ENCODE measurements at regions not wholly inside any gene's neighbourhood (a gene's known extent, or its start where the extent isn't known, plus 50 kb on each side); places are given as distances from the start of the nearest gene placed in this dataset.

- Histone ChIP-seq H3K79me2 (ENCODE audit: control insufficient read depth, insufficient read depth, low read length, unreplicated experiment) (no peaks in the 10 kb centered on the region), H3K36me3 (ENCODE audit: insufficient read depth, low read length) (no peaks in the 10 kb centered on the region), H3K4me3 (ENCODE audit: low read depth, low read length) (no peak overlapping the region), H3K27me3 (ENCODE audit: insufficient read depth, low read length) (no peaks in the 10 kb centered on the region), H2AFZ (ENCODE audit: low read length, unreplicated experiment) (no peak overlapping the region), H3K4me1 (ENCODE audit: control insufficient read depth, insufficient read depth, low read length, unreplicated experiment) (no peaks in the 10 kb centered on the region), H3K27ac (ENCODE audit: low read depth, low read length) (no peak overlapping the region)
Observed at GRCh38 chr7:124366118-124366517, 333.3 kb upstream of the TMEM229A start.

- Histone ChIP-seq H3K4me1 (ENCODE audit: control insufficient read depth, insufficient read depth, low read length, unreplicated experiment) (no peaks in the 10 kb centered on the region), H3K36me3 (ENCODE audit: insufficient read depth, low read length) (no peaks in the 10 kb centered on the region), H3K27me3 (ENCODE audit: insufficient read depth, low read length) (no peaks in the 10 kb centered on the region), H3K4me3 (ENCODE audit: low read depth, low read length) (no peak overlapping the region), H3K79me2 (ENCODE audit: control insufficient read depth, insufficient read depth, low read length, unreplicated experiment) (no peaks in the 10 kb centered on the region), H3K27ac (ENCODE audit: low read depth, low read length) (no peak overlapping the region), H2AFZ (ENCODE audit: low read length, unreplicated experiment) (no peak overlapping the region)
Observed at GRCh38 chr7:124364283-124364682, 331.4 kb upstream of the TMEM229A start.

GRCh38 chr7:124354201-124354600 is 321.3 kb upstream of the TMEM229A start:
- H3K79me2 ChIP-seq (ENCODE audit: control insufficient read depth, insufficient read depth, low read length, unreplicated experiment), result no peaks in the 10 kb centered on the region
- H3K4me3 ChIP-seq (ENCODE audit: low read depth, low read length), result no peak overlapping the region
- no peaks in the 10 kb centered on the region for H3K36me3 ChIP-seq (ENCODE audit: insufficient read depth, low read length)
- no peak overlapping the region for H3K27ac ChIP-seq (ENCODE audit: low read depth, low read length)
- H2AFZ ChIP-seq (ENCODE audit: low read length, unreplicated experiment), result no peak overlapping the region
- no peaks in the 10 kb centered on the region for H3K4me1 ChIP-seq (ENCODE audit: control insufficient read depth, insufficient read depth, low read length, unreplicated experiment)
- no peaks in the 10 kb centered on the region for H3K27me3 ChIP-seq (ENCODE audit: insufficient read depth, low read length)

GRCh38 chr7:124351950-124352349 is 319.1 kb upstream of the TMEM229A start:
- H3K79me2 ChIP-seq (ENCODE audit: control insufficient read depth, insufficient read depth, low read length, unreplicated experiment), result no peaks in the 10 kb centered on the region
- H3K4me3 ChIP-seq (ENCODE audit: low read depth, low read length), result no peak overlapping the region
- H3K27ac ChIP-seq (ENCODE audit: low read depth, low read length), result no peak overlapping the region
- H3K36me3 ChIP-seq (ENCODE audit: insufficient read depth, low read length), result no peaks in the 10 kb centered on the region
- H3K4me1 ChIP-seq (ENCODE audit: control insufficient read depth, insufficient read depth, low read length, unreplicated experiment), result no peaks in the 10 kb centered on the region
- no peaks in the 10 kb centered on the region for H3K27me3 ChIP-seq (ENCODE audit: insufficient read depth, low read length)
- no peak overlapping the region for H2AFZ ChIP-seq (ENCODE audit: low read length, unreplicated experiment)

- no peaks in the 10 kb centered on the region for H3K79me2 ChIP-seq (ENCODE audit: control insufficient read depth, insufficient read depth, low read length, unreplicated experiment)
- H3K27ac ChIP-seq (ENCODE audit: low read depth, low read length), result no peak overlapping the region
- no peak overlapping the region for H2AFZ ChIP-seq (ENCODE audit: low read length, unreplicated experiment)
- H3K27me3 ChIP-seq (ENCODE audit: insufficient read depth, low read length), result no peaks in the 10 kb centered on the region
- no peaks in the 10 kb centered on the region for H3K4me1 ChIP-seq (ENCODE audit: control insufficient read depth, insufficient read depth, low read length, unreplicated experiment)
- H3K4me3 ChIP-seq (ENCODE audit: low read depth, low read length), result no peak overlapping the region
- H3K36me3 ChIP-seq (ENCODE audit: insufficient read depth, low read length), result no peaks in the 10 kb centered on the region
Observed at GRCh38 chr7:124349443-124349842, 316.6 kb upstream of the TMEM229A start.

- Histone ChIP-seq H3K27ac (ENCODE audit: low read depth, low read length) (no peak overlapping the region), H3K36me3 (ENCODE audit: insufficient read depth, low read length) (no peaks in the 10 kb centered on the region), H3K27me3 (ENCODE audit: insufficient read depth, low read length) (no peaks in the 10 kb centered on the region), H3K4me1 (ENCODE audit: control insufficient read depth, insufficient read depth, low read length, unreplicated experiment) (no peaks in the 10 kb centered on the region), H2AFZ (ENCODE audit: low read length, unreplicated experiment) (no peak overlapping the region), H3K4me3 (ENCODE audit: low read depth, low read length) (no peak overlapping the region), H3K79me2 (ENCODE audit: control insufficient read depth, insufficient read depth, low read length, unreplicated experiment) (no peaks in the 10 kb centered on the region)
Observed at GRCh38 chr7:124338861-124339260, 306.0 kb upstream of the TMEM229A start.

GRCh38 chr7:124330731-124331407 is 298.0 kb upstream of the TMEM229A start:
- Histone ChIP-seq H3K79me2 (ENCODE audit: control insufficient read depth, insufficient read depth, low read length, unreplicated experiment) (no peaks in the 10 kb centered on the region), H3K27ac (ENCODE audit: low read depth, low read length) (no peak overlapping the region), H3K36me3 (ENCODE audit: insufficient read depth, low read length) (no peaks in the 10 kb centered on the region), H3K27me3 (ENCODE audit: insufficient read depth, low read length) (no peaks in the 10 kb centered on the region), H2AFZ (ENCODE audit: low read length, unreplicated experiment) (no peak overlapping the region), H3K4me3 (ENCODE audit: low read depth, low read length) (no peak overlapping the region), H3K4me1 (ENCODE audit: control insufficient read depth, insufficient read depth, low read length, unreplicated experiment) (no peaks in the 10 kb centered on the region)

GRCh38 chr7:124328774-124329173 is 295.9 kb upstream of the TMEM229A start:
- Histone ChIP-seq H3K79me2 (ENCODE audit: control insufficient read depth, insufficient read depth, low read length, unreplicated experiment) (no peaks in the 10 kb centered on the region), H3K36me3 (ENCODE audit: insufficient read depth, low read length) (no peaks in the 10 kb centered on the region), H3K4me1 (ENCODE audit: control insufficient read depth, insufficient read depth, low read length, unreplicated experiment) (no peaks in the 10 kb centered on the region), H3K4me3 (ENCODE audit: low read depth, low read length) (no peak overlapping the region), H2AFZ (ENCODE audit: low read length, unreplicated experiment) (no peak overlapping the region), H3K27me3 (ENCODE audit: insufficient read depth, low read length) (no peaks in the 10 kb centered on the region), H3K27ac (ENCODE audit: low read depth, low read length) (no peak overlapping the region)

- H3K27me3 ChIP-seq (ENCODE audit: insufficient read depth, low read length), result no peaks in the 10 kb centered on the region
- H3K79me2 ChIP-seq (ENCODE audit: control insufficient read depth, insufficient read depth, low read length, unreplicated experiment), result no peaks in the 10 kb centered on the region
- no peak overlapping the region for H2AFZ ChIP-seq (ENCODE audit: low read length, unreplicated experiment)
- H3K36me3 ChIP-seq (ENCODE audit: insufficient read depth, low read length), result no peaks in the 10 kb centered on the region
- no peak overlapping the region for H3K4me3 ChIP-seq (ENCODE audit: low read depth, low read length)
- H3K27ac ChIP-seq (ENCODE audit: low read depth, low read length), result no peak overlapping the region
- H3K4me1 ChIP-seq (ENCODE audit: control insufficient read depth, insufficient read depth, low read length, unreplicated experiment), result no peaks in the 10 kb centered on the region
Observed at GRCh38 chr7:124324262-124324661, 291.4 kb upstream of the TMEM229A start.

- no peaks in the 10 kb centered on the region for H3K4me1 ChIP-seq (ENCODE audit: control insufficient read depth, insufficient read depth, low read length, unreplicated experiment)
- no peaks in the 10 kb centered on the region for H3K36me3 ChIP-seq (ENCODE audit: insufficient read depth, low read length)
- H3K27ac ChIP-seq (ENCODE audit: low read depth, low read length), result no peak overlapping the region
- no peak overlapping the region for H2AFZ ChIP-seq (ENCODE audit: low read length, unreplicated experiment)
- H3K27me3 ChIP-seq (ENCODE audit: insufficient read depth, low read length), result no peaks in the 10 kb centered on the region
- no peak overlapping the region for H3K4me3 ChIP-seq (ENCODE audit: low read depth, low read length)
- H3K79me2 ChIP-seq (ENCODE audit: control insufficient read depth, insufficient read depth, low read length, unreplicated experiment), result no peaks in the 10 kb centered on the region
Observed at GRCh38 chr7:124323597-124323996, 290.7 kb upstream of the TMEM229A start.

- Histone ChIP-seq H2AFZ (ENCODE audit: low read length, unreplicated experiment) (no peak overlapping the region), H3K36me3 (ENCODE audit: insufficient read depth, low read length) (no peaks in the 10 kb centered on the region), H3K79me2 (ENCODE audit: control insufficient read depth, insufficient read depth, low read length, unreplicated experiment) (no peaks in the 10 kb centered on the region), H3K27ac (ENCODE audit: low read depth, low read length) (no peak overlapping the region), H3K4me3 (ENCODE audit: low read depth, low read length) (no peak overlapping the region), H3K4me1 (ENCODE audit: control insufficient read depth, insufficient read depth, low read length, unreplicated experiment) (no peaks in the 10 kb centered on the region), H3K27me3 (ENCODE audit: insufficient read depth, low read length) (no peaks in the 10 kb centered on the region)
Observed at GRCh38 chr7:124322561-124322960, 289.7 kb upstream of the TMEM229A start.
